ENCODE measurements at regions not wholly inside any gene's neighbourhood (a gene's known extent, or its start where the extent isn't known, plus 50 kb on each side); places are given as distances from the start of the nearest gene placed in this dataset.

DNA sequence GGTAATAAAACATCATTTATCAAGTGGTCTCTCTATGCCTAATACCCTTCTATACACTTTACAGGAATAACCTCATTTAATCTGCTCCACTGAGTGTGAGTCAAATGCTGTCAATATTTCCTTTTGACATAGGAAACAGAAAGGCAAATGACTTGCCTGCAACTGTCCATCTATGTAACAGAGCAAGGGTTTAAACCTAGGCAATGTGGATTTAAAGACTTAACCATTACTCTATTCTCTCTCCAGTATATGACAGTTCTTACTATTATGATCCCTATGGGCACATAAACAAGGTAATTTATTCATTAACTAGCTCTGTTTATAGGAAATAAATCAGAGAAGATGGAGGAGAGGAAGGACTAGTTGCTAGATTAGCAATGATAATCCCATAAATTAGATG is 70.6 kb downstream of the FSCB start:
- TF ChIP-seq, protein P1, sequence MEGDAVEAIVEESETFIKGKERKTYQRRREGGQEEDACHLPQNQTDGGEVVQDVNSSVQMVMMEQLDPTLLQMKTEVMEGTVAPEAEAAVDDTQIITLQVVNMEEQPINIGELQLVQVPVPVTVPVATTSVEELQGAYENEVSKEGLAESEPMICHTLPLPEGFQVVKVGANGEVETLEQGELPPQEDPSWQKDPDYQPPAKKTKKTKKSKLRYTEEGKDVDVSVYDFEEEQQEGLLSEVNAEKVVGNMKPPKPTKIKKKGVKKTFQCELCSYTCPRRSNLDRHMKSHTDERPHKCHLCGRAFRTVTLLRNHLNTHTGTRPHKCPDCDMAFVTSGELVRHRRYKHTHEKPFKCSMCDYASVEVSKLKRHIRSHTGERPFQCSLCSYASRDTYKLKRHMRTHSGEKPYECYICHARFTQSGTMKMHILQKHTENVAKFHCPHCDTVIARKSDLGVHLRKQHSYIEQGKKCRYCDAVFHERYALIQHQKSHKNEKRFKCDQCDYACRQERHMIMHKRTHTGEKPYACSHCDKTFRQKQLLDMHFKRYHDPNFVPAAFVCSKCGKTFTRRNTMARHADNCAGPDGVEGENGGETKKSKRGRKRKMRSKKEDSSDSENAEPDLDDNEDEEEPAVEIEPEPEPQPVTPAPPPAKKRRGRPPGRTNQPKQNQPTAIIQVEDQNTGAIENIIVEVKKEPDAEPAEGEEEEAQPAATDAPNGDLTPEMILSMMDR (IDR thresholded peaks at IDR 0.05) = no peak
- TF ChIP-seq POLR2A (IDR thresholded peaks at IDR 0.05) = no peak

Data from lower leg skin (tissue), 3 donors.